CD4-positive, alpha-beta memory T cell (primary cell): ENCODE measurements at regions not wholly inside any gene's neighbourhood (a gene's known extent, or its start where the extent isn't known, plus 50 kb on each side); places are given as distances from the start of the nearest gene placed in this dataset.

Experiments used
- CTCF ChIA-PET: fragments of 350-600 bp; sonication (Branson Sonifier 250); formaldehyde crosslinking; loops from one replicate; lab custom pipeline; 2021; ENCODE audit warnings: inconsistent platforms; ENCODE audit not compliant: partially characterized antibody; lab: Charles Lee
- POLR2A ChIA-PET: fragments of 350-600 bp; sonication (Branson Sonifier 250); formaldehyde crosslinking; loops from one replicate; lab custom pipeline; 2021; ENCODE audit not compliant: partially characterized antibody; lab: Charles Lee
- DNase-seq, 5 donors: peaks; one replicate each; pipeline versions ENCODE4 v3.0.0 to v3.0.0-alpha.2; 2020 to 2022; ENCODE audit warnings: mixed read lengths in 1 of 5
- H3K27ac ChIP-seq: one replicate; pipeline ENCODE4 v1.7.0; 2013; ENCODE audit warnings: low read depth, low read length
- H3K27me3 ChIP-seq: 2 replicates; pipeline ENCODE4 v1.7.0; 2013; ENCODE audit warnings: mild to moderate bottlenecking, low read length, moderate library complexity; ENCODE audit not compliant: insufficient read depth
- H3K36me3 ChIP-seq: 2 replicates; pipeline ENCODE4 v1.7.0; 2013; ENCODE audit warnings: mild to moderate bottlenecking, low read length, moderate library complexity; ENCODE audit not compliant: insufficient read depth
- H3K4me1 ChIP-seq: 2 replicates; pipeline ENCODE4 v1.7.0; 2013; ENCODE audit warnings: mild to moderate bottlenecking, low read length, moderate library complexity; ENCODE audit not compliant: insufficient read depth
- H3K4me3 ChIP-seq, 2 donors: one replicate each; pipeline ENCODE4 v1.7.0; 2013; ENCODE audit warnings: low read length in 2 of 2, mild to moderate bottlenecking in 1 of 2
- H3K9me3 ChIP-seq, 2 donors: one replicate each; pipeline ENCODE4 v1.7.0; 2013; ENCODE audit warnings: low read length in 2 of 2, control low read depth in 1 of 2; ENCODE audit not compliant: control insufficient read depth in 1 of 2
- H3K27ac Mint-ChIP-seq, 7 donors: one replicate each; pipeline ENCODE4 v1.8.0; 2020 to 2021; ENCODE audit warnings: mixed read lengths in 7 of 7, mild to moderate bottlenecking in 6 of 7, inconsistent platforms in 3 of 7, moderate library complexity in 3 of 7
- H3K27me3 Mint-ChIP-seq, 2 donors: one replicate each; pipeline ENCODE4 v1.8.0; 2020 to 2021; ENCODE audit warnings: mixed read lengths in 2 of 2
- H3K36me3 Mint-ChIP-seq, 2 donors: one replicate each; pipeline ENCODE4 v1.8.0; 2020 to 2021; ENCODE audit warnings: mixed read lengths in 2 of 2, inconsistent platforms in 1 of 2, mild to moderate bottlenecking in 1 of 2
- H3K4me1 Mint-ChIP-seq, 4 donors: one replicate each; pipeline ENCODE4 v1.8.0; 2020 to 2021; ENCODE audit warnings: mixed read lengths in 4 of 4, mild to moderate bottlenecking in 1 of 4
- H3K4me3 Mint-ChIP-seq, 8 donors: one replicate each; pipeline ENCODE4 v1.8.0; 2020 to 2021; ENCODE audit warnings: mixed read lengths in 8 of 8, mild to moderate bottlenecking in 7 of 8, moderate library complexity in 6 of 8, inconsistent platforms in 3 of 8
- H3K9me3 Mint-ChIP-seq, 8 donors: one replicate each; pipeline ENCODE4 v1.8.0; 2020 to 2021; ENCODE audit warnings: mixed read lengths in 8 of 8, mild to moderate bottlenecking in 5 of 8, inconsistent platforms in 3 of 8, moderate library complexity in 1 of 8
- intact Hi-C: fragments of 100-400 bp; cut with micrococcal nuclease; formaldehyde crosslinking; loops from one replicate; pipeline ENCODE4 v1.15.1; 2023

GRCh38 chr9:80796632-80797031, 892.7 kb downstream of the TLE1 start:
- no peak overlapping the region for H3K27ac ChIP-seq
- H3K4me1 ChIP-seq = no peaks in the 10 kb centered on the region
- Mint-ChIP-seq H3K4me1 (no peaks in the 10 kb centered on the region), H3K27me3 (no peaks in the 10 kb centered on the region), H3K4me3 (no peak overlapping the region), H3K9me3 (peaks cover 2 to 12% (median 5%) of the 10 kb centered on the region in 8 donors), H3K36me3 (no peaks in the 10 kb centered on the region), H3K27ac (no peak overlapping the region)
- CTCF ChIA-PET = no interaction called here
- no peaks in the 10 kb centered on the region for H3K36me3 ChIP-seq
- H3K4me3 ChIP-seq = no peak overlapping the region
- no peaks in the 10 kb centered on the region for H3K9me3 ChIP-seq
- H3K27me3 ChIP-seq = no peaks in the 10 kb centered on the region
- POLR2A ChIA-PET = no interaction called here
- intact Hi-C loops = no loop called here
- no peak for DNase-seq

GRCh38 chr9:80794197-80794596, 895.1 kb downstream of the TLE1 start:
- Histone ChIP-seq H3K4me3 (no peak overlapping the region), H3K27me3 (no peaks in the 10 kb centered on the region), H3K9me3 (no peaks in the 10 kb centered on the region), H3K27ac (no peak overlapping the region), H3K36me3 (no peaks in the 10 kb centered on the region), H3K4me1 (no peaks in the 10 kb centered on the region)
- no peaks in the 10 kb centered on the region for H3K4me1 Mint-ChIP-seq
- H3K4me3 Mint-ChIP-seq = no peak overlapping the region
- peaks cover 0 to 8% (median 4%) of the 10 kb centered on the region in 8 donors for H3K9me3 Mint-ChIP-seq
- no peak for DNase-seq
- no peaks in the 10 kb centered on the region for H3K36me3 Mint-ChIP-seq
- POLR2A ChIA-PET = no interaction called here
- intact Hi-C loops = no loop called here
- CTCF ChIA-PET = interaction anchor here (1.5 kb wide), 1 partner anchor 9 kb away, joined by 4 read pairs; no protein-coding TSS in a partner anchor
- H3K27ac Mint-ChIP-seq = no peak overlapping the region
- H3K27me3 Mint-ChIP-seq = no peaks in the 10 kb centered on the region

GRCh38 chr9:80793706-80794105, 895.6 kb downstream of the TLE1 start:
- intact Hi-C loops = no loop called here
- Histone ChIP-seq H3K9me3 (no peaks in the 10 kb centered on the region), H3K4me1 (no peaks in the 10 kb centered on the region), H3K4me3 (no peak overlapping the region), H3K27me3 (no peaks in the 10 kb centered on the region), H3K27ac (no peak overlapping the region), H3K36me3 (no peaks in the 10 kb centered on the region)
- POLR2A ChIA-PET = no interaction called here
- no peak overlapping the region for H3K27ac Mint-ChIP-seq
- H3K4me3 Mint-ChIP-seq = no peak overlapping the region
- peaks cover 0 to 8% (median 4%) of the 10 kb centered on the region in 8 donors for H3K9me3 Mint-ChIP-seq
- DNase-seq = no peak
- no peaks in the 10 kb centered on the region for H3K27me3 Mint-ChIP-seq
- CTCF ChIA-PET = interaction anchor here (1.5 kb wide), 1 partner anchor 10 kb away, joined by 4 read pairs; no protein-coding TSS in a partner anchor
- no peaks in the 10 kb centered on the region for H3K36me3 Mint-ChIP-seq
- no peaks in the 10 kb centered on the region for H3K4me1 Mint-ChIP-seq

- CTCF ChIA-PET = interaction anchor here (0.7 kb wide), 1 partner anchor 96 kb away, joined by 3 read pairs; no protein-coding TSS in a partner anchor
- Mint-ChIP-seq H3K9me3 (peaks cover 2 to 8% (median 4%) of the 10 kb centered on the region in 8 donors), H3K27me3 (no peaks in the 10 kb centered on the region), H3K36me3 (no peaks in the 10 kb centered on the region), H3K4me3 (no peak overlapping the region), H3K27ac (no peak overlapping the region), H3K4me1 (no peaks in the 10 kb centered on the region)
- H3K36me3 ChIP-seq = no peaks in the 10 kb centered on the region
- no peak overlapping the region for H3K4me3 ChIP-seq
- H3K9me3 ChIP-seq = no peaks in the 10 kb centered on the region
- no peaks in the 10 kb centered on the region for H3K4me1 ChIP-seq
- no peak for DNase-seq
- POLR2A ChIA-PET = no interaction called here
- H3K27me3 ChIP-seq = no peaks in the 10 kb centered on the region
- no peak overlapping the region for H3K27ac ChIP-seq
- intact Hi-C loops = no loop called here
Measured at GRCh38 chr9:80792726-80793125, 896.6 kb downstream of the TLE1 start.

- Histone ChIP-seq H3K27me3 (no peaks in the 10 kb centered on the region), H3K4me1 (no peaks in the 10 kb centered on the region), H3K36me3 (no peaks in the 10 kb centered on the region), H3K9me3 (no peaks in the 10 kb centered on the region), H3K27ac (no peak overlapping the region), H3K4me3 (no peak overlapping the region)
- POLR2A ChIA-PET = no interaction called here
- CTCF ChIA-PET = no interaction called here
- DNase-seq = no peak
- H3K4me1 Mint-ChIP-seq = no peaks in the 10 kb centered on the region
- H3K9me3 Mint-ChIP-seq = peaks cover 2 to 8% (median 5%) of the 10 kb centered on the region in 8 donors
- intact Hi-C loops = no loop called here
- H3K4me3 Mint-ChIP-seq = no peak overlapping the region
- no peak overlapping the region for H3K27ac Mint-ChIP-seq
- H3K36me3 Mint-ChIP-seq = no peaks in the 10 kb centered on the region
- no peaks in the 10 kb centered on the region for H3K27me3 Mint-ChIP-seq
Measured at GRCh38 chr9:80791836-80792235, 897.5 kb downstream of the TLE1 start.

- Histone ChIP-seq H3K4me1 (no peaks in the 10 kb centered on the region), H3K36me3 (no peaks in the 10 kb centered on the region), H3K27me3 (no peaks in the 10 kb centered on the region), H3K27ac (no peak overlapping the region), H3K4me3 (no peak overlapping the region), H3K9me3 (no peaks in the 10 kb centered on the region)
- H3K9me3 Mint-ChIP-seq = peaks cover 0 to 6% (median 4%) of the 10 kb centered on the region in 8 donors
- ChIA-PET CTCF (no interaction called here), POLR2A (no interaction called here)
- no peak overlapping the region for H3K4me3 Mint-ChIP-seq
- no peaks in the 10 kb centered on the region for H3K27me3 Mint-ChIP-seq
- no peaks in the 10 kb centered on the region for H3K4me1 Mint-ChIP-seq
- no peak for DNase-seq
- H3K36me3 Mint-ChIP-seq = no peaks in the 10 kb centered on the region
- intact Hi-C loops = no loop called here
- no peak overlapping the region for H3K27ac Mint-ChIP-seq
Measured at GRCh38 chr9:80790764-80791163, 898.6 kb downstream of the TLE1 start.

GRCh38 chr9:80789831-80790230, 899.5 kb downstream of the TLE1 start:
- Mint-ChIP-seq H3K9me3 (peaks cover 0 to 7% (median 4%) of the 10 kb centered on the region in 8 donors), H3K27ac (no peak overlapping the region), H3K36me3 (no peaks in the 10 kb centered on the region), H3K27me3 (no peaks in the 10 kb centered on the region), H3K4me3 (no peak overlapping the region), H3K4me1 (no peaks in the 10 kb centered on the region)
- no peak for DNase-seq
- ChIA-PET CTCF (no interaction called here), POLR2A (no interaction called here)
- H3K4me3 ChIP-seq = no peak overlapping the region
- H3K36me3 ChIP-seq = no peaks in the 10 kb centered on the region
- peaks cover 0 to under 1% of the 10 kb centered on the region in 2 donors for H3K9me3 ChIP-seq
- H3K27me3 ChIP-seq = no peaks in the 10 kb centered on the region
- no peak overlapping the region for H3K27ac ChIP-seq
- intact Hi-C loops = no loop called here
- H3K4me1 ChIP-seq = no peaks in the 10 kb centered on the region

- ChIA-PET POLR2A (no interaction called here), CTCF (no interaction called here)
- Mint-ChIP-seq H3K27ac (no peak overlapping the region), H3K27me3 (no peaks in the 10 kb centered on the region), H3K36me3 (no peaks in the 10 kb centered on the region), H3K9me3 (peaks cover 0 to 10% (median 5%) of the 10 kb centered on the region in 8 donors), H3K4me1 (no peaks in the 10 kb centered on the region), H3K4me3 (no peak overlapping the region)
- DNase-seq = no peak
- Histone ChIP-seq H3K36me3 (no peaks in the 10 kb centered on the region), H3K4me1 (no peaks in the 10 kb centered on the region), H3K9me3 (peaks cover 0 to 3% of the 10 kb centered on the region in 2 donors), H3K4me3 (no peak overlapping the region), H3K27me3 (no peaks in the 10 kb centered on the region), H3K27ac (no peak overlapping the region)
- intact Hi-C loops = no loop called here
Measured at GRCh38 chr9:80787636-80788035, 901.7 kb downstream of the TLE1 start.
